H1 (cell line): ENCODE measurements at regions not wholly inside any gene's neighbourhood (a gene's known extent, or its start where the extent isn't known, plus 50 kb on each side); places are given as distances from the start of the nearest gene placed in this dataset.

Experiments
- CTCF ChIA-PET: fragments of 300-600 bp; sonication (Branson Sonifier 250); formaldehyde crosslinking; loops from one replicate; lab custom pipeline; 2021; ENCODE audit not compliant: partially characterized antibody; lab: Charles Lee
- POLR2A ChIA-PET: fragments of 300-600 bp; sonication (Branson Sonifier 250); formaldehyde crosslinking; loops from one replicate; lab custom pipeline; 2021; ENCODE audit warnings: inconsistent platforms; ENCODE audit not compliant: partially characterized antibody; lab: Charles Lee
- DNase-seq, 2 experiments: peaks; one replicate each; pipeline versions ENCODE4 v3.0.0 to v3.0.0-alpha.2; 2010 to 2022; ENCODE audit warnings: low spot score in 2 of 2, low read depth in 1 of 2, mixed read lengths in 1 of 2
- FAIRE-seq: peaks from 2 replicates; lab custom pipeline; 2011; peaks lifted over from hg19 to GRCh38; lab: Jason Lieb, UNC
- H2AFZ ChIP-seq: 2 replicates; pipeline ENCODE4 v1.8.1; 2012; ENCODE audit warnings: low read length, inconsistent platforms
- H2AK5ac ChIP-seq: 2 replicates; pipeline ENCODE4 v1.6.1; 2013; ENCODE audit warnings: low read depth, low read length
- H2BK120ac ChIP-seq: replicated peaks from 2 replicates; pipeline ENCODE3; 2013; ENCODE audit warnings: low read depth, low read length, inconsistent platforms
- H2BK12ac ChIP-seq: 2 replicates; pipeline ENCODE4 v1.6.1; 2013; ENCODE audit warnings: low read depth, low read length
- H2BK15ac ChIP-seq: 2 replicates; pipeline ENCODE4 v1.6.1; 2013; ENCODE audit warnings: low read length
- H2BK20ac ChIP-seq: 2 replicates; pipeline ENCODE4 v1.6.1; 2013; ENCODE audit warnings: low read length
- H2BK5ac ChIP-seq: 2 replicates; pipeline ENCODE4 v1.6.1; 2013; ENCODE audit warnings: low read depth, low read length
- H3K14ac ChIP-seq: 2 replicates; pipeline ENCODE4 v1.6.1; 2013; ENCODE audit warnings: inconsistent platforms; ENCODE audit not compliant: insufficient read length
- H3K18ac ChIP-seq: 2 replicates; pipeline ENCODE4 v1.6.1; 2013; ENCODE audit warnings: low read length; ENCODE audit errors: extremely low read depth
- H3K23ac ChIP-seq: 2 replicates; pipeline ENCODE4 v1.6.1; 2013; ENCODE audit warnings: inconsistent platforms; ENCODE audit not compliant: insufficient read length
- H3K23me2 ChIP-seq: 2 replicates; pipeline ENCODE4 v1.6.1; 2013; ENCODE audit warnings: low read depth, low read length
- H3K27ac ChIP-seq: 2 replicates; pipeline ENCODE4 v1.6.1; 2011; ENCODE audit warnings: low read depth, low read length, inconsistent platforms
- H3K27me3 ChIP-seq, 4 experiments: replicated peaks in 1 of 4; 1 replicate in 1 of 4; 2 replicates in 3 of 4; pipeline versions ENCODE4 v1.6.1 to v1.8.1; 2011 to 2013; ENCODE audit warnings: low read length in 3 of 4, mild to moderate bottlenecking in 3 of 4, inconsistent platforms in 2 of 4, mixed read lengths in 2 of 4, moderate library complexity in 1 of 4; ENCODE audit not compliant: control insufficient read depth in 3 of 4, insufficient read depth in 3 of 4; ENCODE audit errors: extremely low read depth in 1 of 4
- H3K36me3 ChIP-seq, 4 experiments: 2 replicates each; pipeline versions ENCODE4 v1.6.1 to v1.8.1; 2011 to 2013; ENCODE audit warnings: mild to moderate bottlenecking in 4 of 4, low read length in 3 of 4, moderate library complexity in 2 of 4, control low read depth in 1 of 4, inconsistent platforms in 1 of 4; ENCODE audit not compliant: insufficient read depth in 4 of 4, control insufficient read depth in 2 of 4
- H3K4ac ChIP-seq: replicated peaks from 2 replicates; pipeline ENCODE3; 2013; ENCODE audit warnings: low read length, low read depth, mixed read lengths, inconsistent platforms; ENCODE audit not compliant: insufficient read length
- H3K4me1 ChIP-seq, 4 experiments: replicated peaks in 1 of 4; 1 replicate in 1 of 4; 2 replicates in 3 of 4; pipeline versions ENCODE4 v1.6.1 to v1.8.1; 2011 to 2013; ENCODE audit warnings: low read length in 3 of 4, inconsistent platforms in 2 of 4, mixed read lengths in 1 of 4; ENCODE audit not compliant: insufficient read depth in 4 of 4, control insufficient read depth in 3 of 4
- H3K4me2 ChIP-seq, 2 experiments: 2 replicates each; pipeline versions ENCODE4 v1.6.1 to v1.8.1; 2011 to 2013; ENCODE audit warnings: low read depth in 2 of 2, low read length in 2 of 2, control low read depth in 1 of 2, inconsistent platforms in 1 of 2, mild to moderate bottlenecking in 1 of 2; ENCODE audit not compliant: insufficient read depth in 1 of 2
- H3K4me3 ChIP-seq, 4 experiments: fragments of 200-600, 300-600 bp in 1 of 4; sonication (generic), shearing (Covaris generic), sonication (Bioruptor Twin) in 1 of 4; 2 replicates each; pipeline versions ENCODE4 v1.5.1 to v1.8.1; 2011 to 2016; ENCODE audit warnings: low read length in 4 of 4, low read depth in 3 of 4, control low read depth in 2 of 4, inconsistent platforms in 2 of 4, mild to moderate bottlenecking in 2 of 4, mixed read lengths in 1 of 4, moderate library complexity in 1 of 4; ENCODE audit not compliant: insufficient read depth in 2 of 4; ENCODE audit errors: extremely low read depth in 1 of 4
- H3K56ac ChIP-seq: replicated peaks from 2 replicates; pipeline ENCODE3; 2013; ENCODE audit warnings: low read depth, mild to moderate bottlenecking, mixed read lengths, low read length, inconsistent platforms; ENCODE audit not compliant: insufficient read length
- H3K79me1 ChIP-seq: 2 replicates; pipeline ENCODE4 v1.6.1; 2013; ENCODE audit warnings: low read depth, low read length, control low read depth
- H3K79me2 ChIP-seq, 2 experiments: 2 replicates each; pipeline versions ENCODE4 v1.6.1 to v1.8.1; 2012 to 2013; ENCODE audit warnings: low read length in 2 of 2, mild to moderate bottlenecking in 2 of 2, inconsistent platforms in 1 of 2; ENCODE audit not compliant: insufficient read depth in 2 of 2, control insufficient read depth in 1 of 2
- H3K9ac ChIP-seq, 4 experiments: replicated peaks in 1 of 4; 1 replicate in 1 of 4; 2 replicates in 3 of 4; pipeline versions ENCODE4 v1.6.1 to v1.8.1; 2011 to 2013; ENCODE audit warnings: low read depth in 3 of 4, low read length in 3 of 4, control low read depth in 2 of 4, mild to moderate bottlenecking in 2 of 4, moderate library complexity in 2 of 4, inconsistent platforms in 1 of 4; ENCODE audit errors: extremely low read depth in 1 of 4
- H3K9me3 ChIP-seq, 2 experiments: 2 replicates each; pipeline versions ENCODE4 v1.6.1 to v1.8.1; 2012 to 2013; ENCODE audit warnings: mild to moderate bottlenecking in 2 of 2, moderate library complexity in 2 of 2, control low read depth in 1 of 2, inconsistent platforms in 1 of 2, low read depth in 1 of 2, low read length in 1 of 2, mixed read lengths in 1 of 2; ENCODE audit not compliant: insufficient read depth in 2 of 2
- H4K20me1 ChIP-seq, 2 experiments: replicated peaks in 1 of 2; 2 replicates each; pipeline versions ENCODE3 to v1.8.1; 2011 to 2013; ENCODE audit warnings: inconsistent platforms in 2 of 2, low read length in 2 of 2, mild to moderate bottlenecking in 1 of 2; ENCODE audit not compliant: insufficient read depth in 2 of 2, control insufficient read depth in 1 of 2
- H4K5ac ChIP-seq: 2 replicates; pipeline ENCODE4 v1.6.1; 2013; ENCODE audit warnings: low read length, low read depth, mixed read lengths, inconsistent platforms; ENCODE audit not compliant: insufficient read length
- H4K8ac ChIP-seq: 2 replicates; pipeline ENCODE4 v1.8.0; 2013; ENCODE audit warnings: mild to moderate bottlenecking, moderate library complexity, low read length, inconsistent platforms; ENCODE audit not compliant: insufficient read depth; ENCODE audit errors: extremely low read depth
- H4K91ac ChIP-seq: replicated peaks from 2 replicates; pipeline ENCODE3; 2013; ENCODE audit warnings: low read length, mixed read lengths, inconsistent platforms; ENCODE audit not compliant: insufficient read length
- CHD1 ChIP-seq: IDR thresholded peaks from 2 replicates; pipeline ENCODE4 v1.6.1; 2012; ENCODE audit warnings: low read depth, low read length, improper control_type of control experiment
- EGR1 ChIP-seq: IDR thresholded peaks from 2 replicates; pipeline ENCODE4 v1.6.1; 2011; ENCODE audit warnings: low read depth, low read length, borderline replicate concordance
- GTF2F1 ChIP-seq: IDR thresholded peaks from 2 replicates; pipeline ENCODE4 v1.6.1; 2012; ENCODE audit warnings: low read depth, low read length, improper control_type of control experiment, borderline replicate concordance
- POLR2AphosphoS5 ChIP-seq: IDR thresholded peaks from 2 replicates; pipeline ENCODE4 v1.6.1; 2011; ENCODE audit warnings: low read depth, low read length
- RFX5 ChIP-seq: IDR thresholded peaks from 2 replicates; pipeline ENCODE4 v1.6.1; 2011; ENCODE audit warnings: low read depth, low read length, improper control_type of control experiment, borderline replicate concordance
- RNF2 ChIP-seq: fragments of 200-900, 300-1000 bp; sonication (generic); IDR thresholded peaks from 2 replicates; pipeline ENCODE4 v1.7.1; 2016; ENCODE audit warnings: borderline replicate concordance, low read depth, mild to moderate bottlenecking, antibody characterized with exemption, low read length; ENCODE audit not compliant: poor library complexity, severe bottlenecking; ENCODE audit errors: missing control alignments
- SIN3A ChIP-seq, 2 experiments: IDR thresholded peaks in 1 of 2; conservative IDR thresholded peaks in 1 of 2; 2 replicates each; pipeline ENCODE4 v1.6.1; 2011 to 2012; ENCODE audit warnings: low read length in 2 of 2, improper control_type of control experiment in 1 of 2, low read depth in 1 of 2, mild to moderate bottlenecking in 1 of 2
- SP1 ChIP-seq: IDR thresholded peaks from 2 replicates; pipeline ENCODE4 v1.6.1; 2011; ENCODE audit warnings: low read depth, low read length
- SRF ChIP-seq: IDR thresholded peaks from 2 replicates; pipeline ENCODE4 v1.6.1; 2011; ENCODE audit warnings: mild to moderate bottlenecking, low read depth, low read length, moderate library complexity
- TAF1 ChIP-seq: IDR thresholded peaks from 2 replicates; pipeline ENCODE4 v1.6.1; 2011; ENCODE audit warnings: mild to moderate bottlenecking, low read depth, low read length
- TAF7 ChIP-seq: optimal IDR thresholded peaks from 2 replicates; pipeline ENCODE3; 2011; ENCODE audit warnings: low read depth, mild to moderate bottlenecking, inconsistent platforms, low read length, moderate library complexity, borderline replicate concordance
- TCF12 ChIP-seq: IDR thresholded peaks from 2 replicates; pipeline ENCODE4 v1.6.1; 2011; ENCODE audit warnings: low read depth, mild to moderate bottlenecking, low read length
- WGBS, 2 experiments: shearing (Covaris generic) in 1 of 2; methylation state at CpG; one replicate each; pipeline versions ENCODE4 v1.1.6 to v1.1.7; 2013 to 2015; ENCODE audit warnings: low lambda C conversion rate in 2 of 2, mixed read lengths in 2 of 2, inconsistent platforms in 1 of 2, low coverage in 1 of 2, missing lambda C conversion rate in 1 of 2; ENCODE audit not compliant: insufficient replicate concordance in 2 of 2, insufficient coverage in 1 of 2, insufficient read length in 1 of 2; ENCODE audit errors: extremely low coverage in 1 of 2, missing lambda C conversion rate in 1 of 2; 5-methylcytosine and 5-hydroxymethylcytosine counted together
- TF ChIP-seq, protein P1 (sequence below): IDR thresholded peaks from 2 replicates; pipeline ENCODE4 v1.6.1; 2012; ENCODE audit warnings: low read length, inconsistent platforms

DNA sequence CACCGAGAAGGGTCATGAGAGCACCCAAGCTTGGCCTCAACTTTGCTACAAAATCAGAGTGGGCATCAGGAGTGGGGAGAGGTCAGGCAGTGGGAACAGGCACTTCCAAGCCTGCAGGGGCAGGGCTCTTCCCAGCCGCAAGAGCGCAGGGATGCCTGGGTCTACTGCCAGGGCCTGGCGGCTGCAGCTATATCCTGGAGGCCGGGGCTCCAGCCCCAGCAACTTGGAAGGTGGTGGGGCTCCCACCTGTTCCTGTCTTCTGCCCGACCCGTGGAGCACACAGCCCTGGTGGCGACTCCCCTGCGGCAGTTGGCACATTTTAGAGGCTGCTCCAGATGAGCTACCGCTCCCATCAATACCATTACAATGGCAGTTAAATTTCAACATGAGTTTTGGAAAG is 607.0 kb downstream of the TRAM1L1 start:
- H3K79me1 ChIP-seq: no peaks in the 10 kb centered on the region
- no peak overlapping the region for H2BK15ac ChIP-seq
- no peak overlapping the region for H3K56ac ChIP-seq
- H3K4ac ChIP-seq: no peak overlapping the region
- H4K91ac ChIP-seq: no peak overlapping the region
- no peak overlapping the region for H2BK5ac ChIP-seq
- ChIA-PET CTCF (no interaction called here), POLR2A (no interaction called here)
- FAIRE-seq (no peak), DNase-seq (no peak)
- H2BK12ac ChIP-seq: no peak overlapping the region
- no peak overlapping the region for H3K9ac ChIP-seq
- H2AFZ ChIP-seq: no peak overlapping the region
- H3K23me2 ChIP-seq: no peaks in the 10 kb centered on the region
- no peaks in the 10 kb centered on the region for H4K20me1 ChIP-seq
- H4K8ac ChIP-seq: peak overlapping the region; percentile 68; the same call in 1 of the 2 replicates
- no peak overlapping the region for H3K14ac ChIP-seq
- no peak overlapping the region for H3K4me2 ChIP-seq
- H2BK20ac ChIP-seq: no peak overlapping the region
- no peak overlapping the region; the same call in 1 of the 2 replicates for H3K18ac ChIP-seq
- H2BK120ac ChIP-seq: no peak overlapping the region
- no peaks in the 10 kb centered on the region for H3K36me3 ChIP-seq
- no peaks in the 10 kb centered on the region for H3K4me1 ChIP-seq
- WGBS, 2 experiments: 94% methylated on average over 10 of the region's 10 CpGs; no CpG with 5 or more reads in 1 of the 2 experiments
- no peak overlapping the region for H3K23ac ChIP-seq
- no peak overlapping the region for H3K4me3 ChIP-seq
- no peak overlapping the region for H3K27ac ChIP-seq
- no peaks in the 10 kb centered on the region for H3K9me3 ChIP-seq
- H4K5ac ChIP-seq: no peak overlapping the region
- no peak overlapping the region for H2AK5ac ChIP-seq
- H3K27me3 ChIP-seq: no peaks in the 10 kb centered on the region
- H3K79me2 ChIP-seq: no peaks in the 10 kb centered on the region
- TF ChIP-seq SRF (no peak), POLR2AphosphoS5 (no peak), TCF12 (no peak), TAF1 (no peak), EGR1 (no peak), CHD1 (no peak), RNF2 (no peak), SP1 (no peak), RFX5 (no peak), SIN3A (conservative IDR thresholded peaks at IDR 0.05 in 1 of 2, IDR thresholded peaks at IDR 0.05 in 1 of 2; ENCODE audit: low read depth in 1 of 2, low read length in 2 of 2) (no peak), GTF2F1 (no peak), TAF7 (no peak)
- TF ChIP-seq, protein P1, sequence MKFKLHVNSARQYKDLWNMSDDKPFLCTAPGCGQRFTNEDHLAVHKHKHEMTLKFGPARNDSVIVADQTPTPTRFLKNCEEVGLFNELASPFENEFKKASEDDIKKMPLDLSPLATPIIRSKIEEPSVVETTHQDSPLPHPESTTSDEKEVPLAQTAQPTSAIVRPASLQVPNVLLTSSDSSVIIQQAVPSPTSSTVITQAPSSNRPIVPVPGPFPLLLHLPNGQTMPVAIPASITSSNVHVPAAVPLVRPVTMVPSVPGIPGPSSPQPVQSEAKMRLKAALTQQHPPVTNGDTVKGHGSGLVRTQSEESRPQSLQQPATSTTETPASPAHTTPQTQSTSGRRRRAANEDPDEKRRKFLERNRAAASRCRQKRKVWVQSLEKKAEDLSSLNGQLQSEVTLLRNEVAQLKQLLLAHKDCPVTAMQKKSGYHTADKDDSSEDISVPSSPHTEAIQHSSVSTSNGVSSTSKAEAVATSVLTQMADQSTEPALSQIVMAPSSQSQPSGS: no peak
